K562 (cell line): ENCODE measurements at regions not wholly inside any gene's neighbourhood (a gene's known extent, or its start where the extent isn't known, plus 50 kb on each side); places are given as distances from the start of the nearest gene placed in this dataset.

Source experiments
- CBX2 ChIP-seq: fragments of 200-600 bp; sonication (generic); IDR thresholded peaks from one replicate; pipeline ENCODE4 v1.6.1; 2012; ENCODE audit warnings: mild to moderate bottlenecking, low read length, inconsistent platforms; ENCODE audit not compliant: insufficient read depth, poor library complexity, severe bottlenecking
- CBX3 ChIP-seq, 2 experiments: IDR thresholded peaks; 1 replicate in 1 of 2; 2 replicates in 1 of 2; pipeline ENCODE4 v1.6.1; 2012; ENCODE audit warnings: inconsistent platforms in 2 of 2, low read length in 2 of 2, borderline replicate concordance in 1 of 2, control low read depth in 1 of 2
- CCAR2 ChIP-seq: fragments of 200-400 bp; formaldehyde crosslinking; IDR thresholded peaks from 2 replicates; pipeline ENCODE4 v1.6.1; 2017; ENCODE audit warnings: mild to moderate bottlenecking, low read depth, low read length
- CHD4 ChIP-seq: fragments of 200-600 bp; sonication (generic); IDR thresholded peaks from 3 replicates; pipeline ENCODE4 v1.6.1; 2012; ENCODE audit warnings: low read depth, mild to moderate bottlenecking, mixed read lengths, low read length, inconsistent platforms; ENCODE audit not compliant: insufficient read depth, insufficient replicate concordance, poor library complexity, severe bottlenecking
- CSDE1 ChIP-seq, 2 experiments: fragments of 450-650 bp; IDR thresholded peaks; 2 replicates each; pipeline ENCODE4 v1.6.1; 2016; ENCODE audit warnings: mild to moderate bottlenecking in 1 of 2
- FOXK1 ChIP-seq: sonication (generic); formaldehyde crosslinking; IDR thresholded peaks from 2 replicates; pipeline ENCODE4 v1.8.0; 2022; ENCODE audit warnings: missing genetic modification reagents, mild to moderate bottlenecking, borderline replicate concordance
- HCFC1 ChIP-seq: IDR thresholded peaks from 2 replicates; pipeline ENCODE4 v1.6.1; 2012; ENCODE audit warnings: low read depth, low read length, improper control_type of control experiment
- HMG20A ChIP-seq: fragments of 450-650 bp; formaldehyde crosslinking; conservative IDR thresholded peaks from 2 replicates; pipeline ENCODE4 v1.4.0; 2020; ENCODE audit warnings: mild to moderate bottlenecking, mixed read lengths
- HNRNPLL ChIP-seq: fragments of 200-400 bp; formaldehyde crosslinking; IDR thresholded peaks from 2 replicates; pipeline ENCODE4 v1.6.1; 2017; ENCODE audit warnings: low read length, low read depth, mild to moderate bottlenecking; ENCODE audit not compliant: poor library complexity, severe bottlenecking
- KDM1A ChIP-seq, 2 experiments: fragments of 450-650 bp; IDR thresholded peaks; 2 replicates each; pipeline ENCODE4 v1.6.1; 2016; ENCODE audit warnings: mild to moderate bottlenecking in 2 of 2
- MAZ ChIP-seq, 2 experiments: fragments of 450-650 bp in 1 of 2; sonication (generic) in 1 of 2; formaldehyde crosslinking; IDR thresholded peaks in 1 of 2; conservative IDR thresholded peaks in 1 of 2; 2 replicates each; pipeline versions ENCODE4 v1.4.0 to v1.5.0; 2020; ENCODE audit warnings: mild to moderate bottlenecking in 1 of 2, missing genetic modification reagents in 1 of 2
- MED1 ChIP-seq: sonication (generic); formaldehyde crosslinking; IDR thresholded peaks from 2 replicates; pipeline ENCODE4 v1.8.1; 2023; ENCODE audit warnings: missing genetic modification reagents, borderline replicate concordance
- RAD51 ChIP-seq: fragments of 450-650 bp; IDR thresholded peaks from 2 replicates; pipeline ENCODE4 v1.7.1; 2016; ENCODE audit warnings: low read depth, mild to moderate bottlenecking, borderline replicate concordance
- SAFB ChIP-seq: fragments of 200-400 bp; formaldehyde crosslinking; IDR thresholded peaks from 2 replicates; pipeline ENCODE4 v1.6.1; 2017; ENCODE audit warnings: low read depth, low read length, borderline replicate concordance
- SMARCA5 ChIP-seq: fragments of 450-650 bp; IDR thresholded peaks from 2 replicates; pipeline ENCODE4 v1.6.1; 2016
- SMARCB1 ChIP-seq: IDR thresholded peaks from 2 replicates; pipeline ENCODE4 v1.6.1; 2011; ENCODE audit warnings: improper control_type of control experiment, low read depth; ENCODE audit not compliant: insufficient read length
- THRAP3 ChIP-seq: fragments of 450-650 bp; IDR thresholded peaks from 2 replicates; pipeline ENCODE4 v1.6.1; 2016; ENCODE audit warnings: mild to moderate bottlenecking, inconsistent platforms, borderline replicate concordance
- ZNF3 ChIP-seq: fragments of 250-450 bp; sonication (Bioruptor Pico); IDR thresholded peaks from 2 replicates; pipeline ENCODE4 v1.5.0; 2021; ENCODE audit warnings: mild to moderate bottlenecking, moderate library complexity
- ZNF347 ChIP-seq: fragments of 450-650 bp; formaldehyde crosslinking; IDR thresholded peaks from 2 replicates; pipeline ENCODE4 v1.4.0; 2020; ENCODE audit warnings: low read depth, mild to moderate bottlenecking, moderate library complexity
- ZNF354B ChIP-seq: fragments of 250-450 bp; sonication (Bioruptor Pico); IDR thresholded peaks from 2 replicates; pipeline ENCODE4 v1.4.0; 2020
- ZNF408 ChIP-seq: fragments of 250-450 bp; sonication (Bioruptor Pico); IDR thresholded peaks from 2 replicates; pipeline ENCODE4 v1.4.0; 2020; ENCODE audit warnings: low read depth, mild to moderate bottlenecking, moderate library complexity
- TF ChIP-seq, protein P1 (sequence below): fragments of 450-650 bp; formaldehyde crosslinking; IDR thresholded peaks from 2 replicates; pipeline ENCODE4 v1.4.0; 2022; ENCODE audit warnings: missing genetic modification characterization
- TF ChIP-seq, protein P2 (sequence below): sonication (generic); formaldehyde crosslinking; IDR thresholded peaks from 2 replicates; pipeline ENCODE4 v1.8.0; 2022; ENCODE audit warnings: missing genetic modification reagents, mild to moderate bottlenecking, borderline replicate concordance
- TF ChIP-seq, protein P3 (sequence below): fragments of 450-650 bp; IDR thresholded peaks from 2 replicates; pipeline ENCODE4 v1.6.1; 2016; ENCODE audit warnings: low read depth, mild to moderate bottlenecking, moderate library complexity

DNA sequence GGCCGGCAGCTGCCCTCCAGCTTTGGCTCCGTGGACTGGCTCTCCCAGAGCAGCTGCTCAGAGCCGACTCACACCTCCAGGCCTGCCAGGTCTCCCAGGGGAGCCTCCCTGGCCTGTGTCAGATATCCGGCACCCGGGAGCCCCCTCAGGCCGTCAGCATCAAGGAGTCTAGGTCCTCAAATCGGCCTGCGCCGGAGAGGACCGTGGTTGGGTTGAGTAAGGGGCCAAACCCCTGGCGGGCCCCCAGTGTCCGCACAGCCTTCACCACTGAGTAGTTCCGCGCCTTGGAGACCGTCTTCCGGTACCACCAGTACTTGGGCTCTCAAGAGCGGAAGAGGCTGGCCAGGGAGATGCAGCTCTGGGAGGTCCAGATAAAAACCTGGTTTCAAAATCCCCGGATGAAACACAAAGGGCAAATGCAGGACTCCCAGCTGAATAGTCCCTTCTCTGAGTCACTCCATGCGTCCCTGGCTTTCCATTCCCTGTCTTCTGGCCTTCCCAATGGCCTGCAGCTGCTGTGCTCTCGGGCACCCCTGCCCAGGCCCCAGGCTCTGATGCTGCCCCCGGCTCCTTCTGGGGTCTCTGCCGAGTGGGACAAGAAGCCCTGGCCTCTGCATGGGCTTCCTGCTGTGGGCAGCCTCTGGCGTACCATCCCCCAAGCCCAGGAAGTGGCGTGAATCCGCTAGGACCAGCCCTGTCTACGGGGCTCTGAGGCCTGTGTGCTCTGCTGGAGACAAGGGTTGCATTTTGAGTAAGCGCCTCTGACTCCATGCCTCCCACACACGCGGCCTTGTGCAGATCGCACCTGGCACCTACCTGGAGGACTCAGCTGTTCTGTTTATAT, 245.1 kb upstream of the ATXN7L3B start (continued):
- TF ChIP-seq, protein P1, sequence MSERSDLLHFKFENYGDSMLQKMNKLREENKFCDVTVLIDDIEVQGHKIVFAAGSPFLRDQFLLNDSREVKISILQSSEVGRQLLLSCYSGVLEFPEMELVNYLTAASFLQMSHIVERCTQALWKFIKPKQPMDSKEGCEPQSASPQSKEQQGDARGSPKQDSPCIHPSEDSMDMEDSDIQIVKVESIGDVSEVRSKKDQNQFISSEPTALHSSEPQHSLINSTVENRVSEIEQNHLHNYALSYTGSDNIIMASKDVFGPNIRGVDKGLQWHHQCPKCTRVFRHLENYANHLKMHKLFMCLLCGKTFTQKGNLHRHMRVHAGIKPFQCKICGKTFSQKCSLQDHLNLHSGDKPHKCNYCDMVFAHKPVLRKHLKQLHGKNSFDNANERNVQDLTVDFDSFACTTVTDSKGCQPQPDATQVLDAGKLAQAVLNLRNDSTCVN: no peak
- TF ChIP-seq CHD4 (no peak), HNRNPLL (no peak), MAZ (CRISPR knock-in tag; conservative IDR thresholded peaks at IDR 0.05 in 1 of 2, IDR thresholded peaks at IDR 0.05 in 1 of 2) (peak; percentile 44 to 50; a peak in 3 of 4 replicates), CSDE1 (IDR thresholded peaks at IDR 0.05) (no peak), HCFC1 (peak; percentile 16; the same call in 1 of the 2 replicates), THRAP3 (no peak), KDM1A (IDR thresholded peaks at IDR 0.05) (0 out of 4 replicates have a peak, but pooled peaks of 1 of the 2 experiments have one; percentile 17), CCAR2 (no peak), CBX3 (IDR thresholded peaks at IDR 0.05; ENCODE audit: borderline replicate concordance in 1 of 2, low read length in 2 of 2) (peak in 1 of 2 experiments; percentile 67; a peak in 1 of 3 replicates), ZNF408 (CRISPR knock-in tag) (no peak), ZNF354B (CRISPR knock-in tag) (no peak), SAFB (no peak), ZNF347 (no peak), MED1 (CRISPR knock-in tag) (no peak), ZNF3 (no peak), FOXK1 (CRISPR knock-in tag) (peak; percentile 66; the same call in 1 of the 2 replicates), SMARCB1 (no peak), SMARCA5 (no peak), HMG20A (no peak), RAD51 (no peak), CBX2 (no peak)
- TF ChIP-seq, protein P2, sequence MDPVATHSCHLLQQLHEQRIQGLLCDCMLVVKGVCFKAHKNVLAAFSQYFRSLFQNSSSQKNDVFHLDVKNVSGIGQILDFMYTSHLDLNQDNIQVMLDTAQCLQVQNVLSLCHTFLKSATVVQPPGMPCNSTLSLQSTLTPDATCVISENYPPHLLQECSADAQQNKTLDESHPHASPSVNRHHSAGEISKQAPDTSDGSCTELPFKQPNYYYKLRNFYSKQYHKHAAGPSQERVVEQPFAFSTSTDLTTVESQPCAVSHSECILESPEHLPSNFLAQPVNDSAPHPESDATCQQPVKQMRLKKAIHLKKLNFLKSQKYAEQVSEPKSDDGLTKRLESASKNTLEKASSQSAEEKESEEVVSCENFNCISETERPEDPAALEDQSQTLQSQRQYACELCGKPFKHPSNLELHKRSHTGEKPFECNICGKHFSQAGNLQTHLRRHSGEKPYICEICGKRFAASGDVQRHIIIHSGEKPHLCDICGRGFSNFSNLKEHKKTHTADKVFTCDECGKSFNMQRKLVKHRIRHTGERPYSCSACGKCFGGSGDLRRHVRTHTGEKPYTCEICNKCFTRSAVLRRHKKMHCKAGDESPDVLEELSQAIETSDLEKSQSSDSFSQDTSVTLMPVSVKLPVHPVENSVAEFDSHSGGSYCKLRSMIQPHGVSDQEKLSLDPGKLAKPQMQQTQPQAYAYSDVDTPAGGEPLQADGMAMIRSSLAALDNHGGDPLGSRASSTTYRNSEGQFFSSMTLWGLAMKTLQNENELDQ: 0 out of 2 replicates have a peak, but pooled peaks have one; percentile 28
- TF ChIP-seq, protein P3, sequence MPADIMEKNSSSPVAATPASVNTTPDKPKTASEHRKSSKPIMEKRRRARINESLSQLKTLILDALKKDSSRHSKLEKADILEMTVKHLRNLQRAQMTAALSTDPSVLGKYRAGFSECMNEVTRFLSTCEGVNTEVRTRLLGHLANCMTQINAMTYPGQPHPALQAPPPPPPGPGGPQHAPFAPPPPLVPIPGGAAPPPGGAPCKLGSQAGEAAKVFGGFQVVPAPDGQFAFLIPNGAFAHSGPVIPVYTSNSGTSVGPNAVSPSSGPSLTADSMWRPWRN: no peak
